SHP77 treated with DMSO at 0.1 percent for 48 hours (cell line): ENCODE measurements at regions not wholly inside any gene's neighbourhood (a gene's known extent, or its start where the extent isn't known, plus 50 kb on each side); places are given as distances from the start of the nearest gene placed in this dataset.

Experiments used
- DNase-seq: peaks from one replicate; lab custom pipeline; 2025; lab: John Stamatoyannopoulos, UW

- DNase-seq: no peak
Observed at GRCh38 chr2:181243319-181243718, 213.9 kb upstream of the ITGA4 start.

- no peak for DNase-seq
Observed at GRCh38 chr2:181250691-181251090, 206.5 kb upstream of the ITGA4 start.

- DNase-seq: no peak
Observed at GRCh38 chr2:181252262-181253148, 204.7 kb upstream of the ITGA4 start.

GRCh38 chr2:181253438-181253837 lies 203.7 kb upstream of the ITGA4 start:
- DNase-seq: no peak

GRCh38 chr2:181255651-181256050 lies 201.5 kb upstream of the ITGA4 start:
- no peak for DNase-seq

- DNase-seq: no peak
Observed at GRCh38 chr2:181258720-181259119, 198.5 kb upstream of the ITGA4 start.

- no peak for DNase-seq
Observed at GRCh38 chr2:181262782-181263181, 194.4 kb upstream of the ITGA4 start.

- DNase-seq: no peak
Observed at GRCh38 chr2:181264001-181264400, 193.2 kb upstream of the ITGA4 start.

GRCh38 chr2:181264441-181264840 lies 192.7 kb upstream of the ITGA4 start:
- DNase-seq: no peak

- DNase-seq: no peak
Observed at GRCh38 chr2:181266614-181267013, 190.6 kb upstream of the ITGA4 start.

GRCh38 chr2:181268174-181268867 lies 188.9 kb upstream of the ITGA4 start:
- no peak for DNase-seq

- DNase-seq: no peak
Observed at GRCh38 chr2:181273986-181274385, 183.2 kb upstream of the ITGA4 start.

GRCh38 chr2:181275643-181276070 lies 181.5 kb upstream of the ITGA4 start:
- no peak for DNase-seq

- peak; percentile 30 for DNase-seq
Observed at GRCh38 chr2:181281206-181281832, 175.9 kb upstream of the ITGA4 start.

- no peak for DNase-seq
Observed at GRCh38 chr2:181285116-181285515, 172.1 kb upstream of the ITGA4 start.

- no peak for DNase-seq
Observed at GRCh38 chr2:181289698-181290097, 167.5 kb upstream of the ITGA4 start.

- no peak for DNase-seq
Observed at GRCh38 chr2:181290182-181290581, 167.0 kb upstream of the ITGA4 start.

- DNase-seq: no peak
Observed at GRCh38 chr2:181294979-181295378, 162.2 kb upstream of the ITGA4 start.

GRCh38 chr2:181300600-181301291 lies 156.4 kb upstream of the ITGA4 start:
- DNase-seq: no peak

GRCh38 chr2:181304011-181304844 lies 153.0 kb upstream of the ITGA4 start:
- no peak for DNase-seq
